Colonic mucosa (tissue), 4 donors: ENCODE measurements at regions not wholly inside any gene's neighbourhood (a gene's known extent, or its start where the extent isn't known, plus 50 kb on each side); places are given as distances from the start of the nearest gene placed in this dataset.
"Not testable (repeated sequence)": the region's sequence is repeated elsewhere in the genome, so short reads cannot be mapped to it uniquely, and the experiment has no call there.

ENCODE experiments used
- DNase-seq: peaks from one replicate; pipeline ENCODE4 v3.0.0-alpha.2; 2020
- H3K27ac ChIP-seq: fragments of 200-600 bp; one replicate; pipeline ENCODE4 v1.8.0; 2021
- H3K27me3 ChIP-seq: fragments of 200-600 bp; one replicate; pipeline ENCODE4 v1.8.0; 2021
- H3K36me3 ChIP-seq: fragments of 200-600 bp; one replicate; pipeline ENCODE4 v1.8.0; 2021
- H3K4me1 ChIP-seq: fragments of 200-600 bp; one replicate; pipeline ENCODE4 v1.8.0; 2021; ENCODE audit warnings: mild to moderate bottlenecking
- H3K4me3 ChIP-seq: fragments of 200-600 bp; one replicate; pipeline ENCODE4 v1.8.0; 2021
- H3K9ac ChIP-seq, 2 donors: one replicate each; pipeline ENCODE4 v1.7.0; 2013; ENCODE audit warnings: control low read depth in 2 of 2, low read depth in 2 of 2, low read length in 2 of 2
- H3K9me3 ChIP-seq: fragments of 200-600 bp; one replicate; pipeline ENCODE4 v1.8.0; 2021
- CTCF ChIP-seq: fragments of 200-600 bp; IDR thresholded peaks from one replicate; pipeline ENCODE4 v1.8.0; 2022; ENCODE audit warnings: antibody characterized with exemption, mild to moderate bottlenecking
- intact Hi-C: fragments of 100-400 bp; cut with DNase I; formaldehyde crosslinking; loops from one replicate; pipeline ENCODE4 v1.14.1; 2022
- donor health status: healthy.
- donor health status: DM: no; HTN: no; CAD: no.
- donor health status: DM: no; HTN: no; CAD: no.

DNA sequence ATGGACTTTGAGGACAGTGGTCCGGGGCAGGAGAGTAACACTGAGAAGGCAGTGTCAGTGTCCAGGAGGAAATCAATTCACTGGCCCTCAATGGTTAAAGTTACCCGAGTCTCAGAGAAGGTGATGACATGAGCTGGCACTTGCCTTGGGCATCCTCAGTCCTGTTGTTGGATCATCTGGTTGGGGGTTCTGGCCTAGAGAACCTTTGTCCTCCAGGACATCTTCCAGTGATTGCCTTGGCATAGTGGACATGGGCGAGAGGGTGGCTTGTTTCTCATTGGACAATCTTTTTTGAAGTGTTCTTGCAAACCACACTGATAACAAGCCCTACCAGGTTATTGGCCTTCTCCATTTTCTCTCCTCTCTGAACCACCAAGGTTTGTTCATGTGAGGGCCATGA is 83.4 kb upstream of the TERB2 start:
- DNase-seq = no peak
- Histone ChIP-seq H3K27me3 (no peaks in the 10 kb centered on the region), H3K4me3 (no peak overlapping the region), H3K9ac (no peak overlapping the region), H3K4me1 (no peaks in the 10 kb centered on the region), H3K27ac (no peak overlapping the region), H3K36me3 (no peaks in the 10 kb centered on the region), H3K9me3 (no peaks in the 10 kb centered on the region)
- no peak for TF ChIP-seq CTCF
- intact Hi-C loops = no loop called here

GRCh38 chr15:44879066-44879465 is 77.4 kb upstream of the TERB2 start:
- H3K9ac ChIP-seq = no peak overlapping the region
- H3K4me1 ChIP-seq = no peaks in the 10 kb centered on the region
- no peaks in the 10 kb centered on the region for H3K9me3 ChIP-seq
- intact Hi-C loops = no loop called here
- no peaks in the 10 kb centered on the region for H3K27me3 ChIP-seq
- H3K4me3 ChIP-seq = no peak overlapping the region
- no peak overlapping the region for H3K27ac ChIP-seq
- H3K36me3 ChIP-seq = no peaks in the 10 kb centered on the region
- DNase-seq = no peak
- no peak for TF ChIP-seq CTCF

DNA sequence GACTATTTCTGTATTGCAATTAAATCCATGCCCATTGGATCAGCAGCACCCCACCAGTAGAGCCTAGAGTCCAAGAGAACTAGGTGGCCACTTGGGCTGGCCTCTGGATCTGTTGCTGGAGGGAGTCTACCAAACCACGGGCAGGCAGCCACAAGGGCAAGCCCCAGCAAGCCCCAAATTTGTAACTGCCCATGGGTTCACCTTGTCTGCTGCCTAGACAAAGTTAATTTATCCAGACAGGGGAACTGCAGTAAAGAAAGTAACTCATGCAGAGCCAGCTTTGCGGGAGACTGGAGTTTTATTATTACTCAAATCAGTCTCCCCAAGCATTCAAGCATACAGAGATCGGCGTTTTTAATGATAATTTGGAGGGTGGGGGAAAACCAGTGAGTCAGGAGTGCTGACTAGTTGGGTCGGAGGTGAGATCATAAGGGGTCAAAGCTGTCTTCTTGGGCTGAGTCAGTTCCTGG is 74.0 kb upstream of the TERB2 start:
- TF ChIP-seq CTCF = no peak
- DNase-seq = no peak
- intact Hi-C loops = no loop called here
- Histone ChIP-seq H3K9me3 (no peaks in the 10 kb centered on the region), H3K4me3 (no peak overlapping the region), H3K36me3 (no peaks in the 10 kb centered on the region), H3K27me3 (no peaks in the 10 kb centered on the region), H3K27ac (no peak overlapping the region), H3K9ac (no peak overlapping the region), H3K4me1 (no peaks in the 10 kb centered on the region)

DNA sequence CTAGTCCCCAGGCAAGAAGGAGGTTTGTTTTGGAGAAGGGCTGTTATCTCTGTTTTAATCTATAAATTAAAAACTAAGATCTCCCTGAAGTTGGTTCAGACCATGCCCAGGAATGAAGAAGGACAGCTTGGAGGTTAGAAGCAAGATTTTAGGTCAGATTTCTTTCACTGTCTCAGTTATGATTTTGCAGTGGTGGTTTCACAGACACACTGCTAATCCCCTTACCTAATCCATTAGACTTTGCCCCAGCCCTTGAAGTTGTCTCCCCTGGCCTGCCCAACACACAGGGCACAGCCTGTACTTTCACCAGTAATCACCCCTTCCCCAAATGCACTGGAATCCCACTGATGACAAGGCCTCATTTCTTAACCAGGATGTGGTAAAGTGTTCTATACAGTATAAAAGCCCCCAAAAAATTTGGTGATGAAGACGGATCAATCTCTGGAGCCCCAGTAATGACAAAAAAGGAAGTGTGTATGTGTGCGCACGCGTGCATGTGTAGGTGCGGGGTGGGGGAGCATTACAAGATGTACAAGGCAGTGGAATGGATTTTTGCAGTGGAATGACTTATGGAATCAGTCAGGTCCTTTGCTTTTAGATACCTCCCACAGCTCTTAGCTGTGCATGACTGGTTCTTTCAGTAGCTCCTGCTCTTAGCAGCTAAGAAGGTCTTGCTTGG is 73.1 kb upstream of the TERB2 start:
- Histone ChIP-seq H3K9ac (no peak overlapping the region), H3K27me3 (no peaks in the 10 kb centered on the region), H3K9me3 (no peaks in the 10 kb centered on the region), H3K4me1 (no peaks in the 10 kb centered on the region), H3K36me3 (no peaks in the 10 kb centered on the region), H3K4me3 (no peak overlapping the region), H3K27ac (no peak overlapping the region)
- intact Hi-C loops = no loop called here
- TF ChIP-seq CTCF = no peak
- DNase-seq = no peak

- H3K9me3 ChIP-seq, H3K4me3 ChIP-seq, DNase-seq, intact Hi-C loops, H3K4me1 ChIP-seq, H3K9ac ChIP-seq, H3K36me3 ChIP-seq, H3K27ac ChIP-seq, H3K27me3 ChIP-seq: not testable (repeated sequence)
These were observed 57.4 kb upstream of the TERB2 start for GRCh38 chr15:44898890-44899651.

- H3K9me3 ChIP-seq, DNase-seq, H3K27ac ChIP-seq, H3K4me1 ChIP-seq, intact Hi-C loops, H3K36me3 ChIP-seq, H3K4me3 ChIP-seq, H3K9ac ChIP-seq, H3K27me3 ChIP-seq: not testable (repeated sequence)
These were observed 56.7 kb upstream of the TERB2 start for GRCh38 chr15:44899775-44900174.

DNA sequence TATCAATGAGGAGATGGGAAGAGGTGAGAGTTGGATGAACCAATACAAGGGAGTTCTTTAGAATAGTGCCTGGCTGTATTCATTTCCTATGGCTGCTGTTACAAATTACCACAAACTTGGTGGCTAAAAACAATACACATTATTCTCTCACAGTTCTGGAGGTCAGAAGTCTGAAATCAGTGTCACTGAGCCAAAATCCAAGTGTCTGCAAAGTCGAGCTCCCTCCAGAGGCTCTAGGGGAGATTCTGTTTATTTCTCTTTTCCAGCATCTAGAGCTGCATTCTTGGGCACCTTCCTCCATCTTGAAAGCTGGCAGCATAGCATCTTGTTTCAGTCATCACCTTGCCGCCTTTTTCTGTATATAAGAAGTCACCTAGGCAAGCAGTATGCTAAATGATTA is 55.7 kb upstream of the TERB2 start:
- H3K4me1 ChIP-seq, DNase-seq, H3K27ac ChIP-seq, H3K36me3 ChIP-seq, H3K27me3 ChIP-seq, intact Hi-C loops, H3K9me3 ChIP-seq, H3K4me3 ChIP-seq, H3K9ac ChIP-seq: not testable (repeated sequence)

- H3K9me3 ChIP-seq, H3K4me1 ChIP-seq, H3K36me3 ChIP-seq, intact Hi-C loops, H3K27ac ChIP-seq, H3K27me3 ChIP-seq, DNase-seq, H3K9ac ChIP-seq, H3K4me3 ChIP-seq: not testable (repeated sequence)
These were observed 53.2 kb upstream of the TERB2 start for GRCh38 chr15:44903281-44903680.

DNA sequence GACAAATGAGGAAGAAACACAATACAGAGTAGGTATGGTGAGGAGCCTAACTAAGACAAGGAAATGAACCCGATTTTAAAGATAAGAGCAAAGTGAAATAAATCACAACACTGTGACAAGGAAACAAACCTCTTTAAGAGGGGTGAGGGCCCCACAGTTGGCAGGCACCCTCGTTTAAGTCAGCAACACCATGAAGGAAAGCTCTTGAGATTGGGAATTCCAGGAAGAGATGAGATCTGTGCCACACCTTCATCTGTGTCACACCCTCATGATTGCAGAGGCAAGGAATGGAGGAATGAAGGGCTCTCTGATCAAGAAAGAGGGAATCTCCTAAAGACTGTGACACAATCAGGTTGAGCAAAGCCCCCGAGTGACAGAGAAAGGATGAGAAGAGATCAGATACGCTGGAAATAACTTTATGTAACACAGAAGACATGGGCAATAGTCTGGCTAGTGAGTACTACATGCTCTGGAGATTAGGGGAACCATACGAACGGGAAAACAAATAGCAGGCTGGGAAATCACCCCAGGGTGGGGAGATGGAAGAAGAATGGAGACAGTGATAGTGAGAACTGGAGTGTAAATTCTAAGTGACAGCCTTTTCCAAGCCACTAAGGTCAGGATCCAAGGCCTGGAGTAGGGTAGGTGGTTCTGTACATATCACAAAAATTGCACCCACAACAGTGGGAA is 51.7 kb upstream of the TERB2 start:
- intact Hi-C loops, H3K27me3 ChIP-seq, H3K4me3 ChIP-seq, H3K36me3 ChIP-seq, H3K4me1 ChIP-seq, H3K9ac ChIP-seq, H3K9me3 ChIP-seq: not testable (repeated sequence)
- peak overlapping the region; percentile 12 for H3K27ac ChIP-seq
- DNase-seq = peak; percentile 49
